ENCODE measurements at regions not wholly inside any gene's neighbourhood (a gene's known extent, or its start where the extent isn't known, plus 50 kb on each side); places are given as distances from the start of the nearest gene placed in this dataset.
"Not testable (repeated sequence)": the region's sequence is repeated elsewhere in the genome, so short reads cannot be mapped to it uniquely, and the experiment has no call there.

- no peak for FAIRE-seq
These were observed 791.4 kb upstream of the CTNND2 start for GRCh38 chr5:12695651-12696050.

- no peak for FAIRE-seq
These were observed 787.1 kb upstream of the CTNND2 start for GRCh38 chr5:12691330-12691729.

- FAIRE-seq = no peak
These were observed 786.1 kb upstream of the CTNND2 start for GRCh38 chr5:12690361-12690760.

GRCh38 chr5:12683249-12683648, 779.0 kb upstream of the CTNND2 start:
- FAIRE-seq = no peak

GRCh38 chr5:12679731-12680130, 775.5 kb upstream of the CTNND2 start:
- FAIRE-seq = peak; percentile 99

GRCh38 chr5:12675959-12676358, 771.7 kb upstream of the CTNND2 start:
- no peak for FAIRE-seq

GRCh38 chr5:12672141-12672540, 767.9 kb upstream of the CTNND2 start:
- FAIRE-seq = no peak

GRCh38 chr5:12669326-12669725, 765.1 kb upstream of the CTNND2 start:
- no peak for FAIRE-seq

- FAIRE-seq = no peak
These were observed 764.3 kb upstream of the CTNND2 start for GRCh38 chr5:12668564-12668963.

GRCh38 chr5:12667818-12668217, 763.6 kb upstream of the CTNND2 start:
- not testable (repeated sequence) for FAIRE-seq

- FAIRE-seq = not testable (repeated sequence)
These were observed 761.5 kb upstream of the CTNND2 start for GRCh38 chr5:12665772-12666171.

- FAIRE-seq = no peak
These were observed 758.5 kb upstream of the CTNND2 start for GRCh38 chr5:12662545-12663314.

GRCh38 chr5:12661617-12662370, 757.5 kb upstream of the CTNND2 start:
- no peak for FAIRE-seq

GRCh38 chr5:12660279-12661107, 756.2 kb upstream of the CTNND2 start:
- not testable (repeated sequence) for FAIRE-seq

GRCh38 chr5:12659686-12660085, 755.4 kb upstream of the CTNND2 start:
- no peak for FAIRE-seq

GRCh38 chr5:12658871-12659446, 754.7 kb upstream of the CTNND2 start:
- FAIRE-seq = no peak

- not testable (repeated sequence) for FAIRE-seq
These were observed 753.7 kb upstream of the CTNND2 start for GRCh38 chr5:12657914-12658474.

- FAIRE-seq = no peak
These were observed 751.4 kb upstream of the CTNND2 start for GRCh38 chr5:12655675-12656074.

- no peak for FAIRE-seq
These were observed 748.0 kb upstream of the CTNND2 start for GRCh38 chr5:12652201-12652600.

- FAIRE-seq = no peak
These were observed 744.3 kb upstream of the CTNND2 start for GRCh38 chr5:12648558-12648957.

GRCh38 chr5:12647613-12648012, 743.4 kb upstream of the CTNND2 start:
- no peak for FAIRE-seq

- FAIRE-seq = no peak
These were observed 741.3 kb upstream of the CTNND2 start for GRCh38 chr5:12645582-12645981.

GRCh38 chr5:12636209-12636608, 732.0 kb upstream of the CTNND2 start:
- no peak for FAIRE-seq

Measured in TTC549 (cell line).